MG63 (cell line): ENCODE measurements at regions not wholly inside any gene's neighbourhood (a gene's known extent, or its start where the extent isn't known, plus 50 kb on each side); places are given as distances from the start of the nearest gene placed in this dataset.

Experiments
- DNase-seq: peaks from one replicate; pipeline ENCODE4 v3.0.0-alpha.2; 2020
- H3K27me3 ChIP-seq: fragments of 250-450 bp; sonication (Bioruptor Pico); 2 replicates; pipeline ENCODE4 v1.5.1; 2020; ENCODE audit warnings: mild to moderate bottlenecking, moderate library complexity
- H3K36me3 ChIP-seq: fragments of 250-450 bp; sonication (Bioruptor Pico); 2 replicates; pipeline ENCODE4 v1.5.1; 2020; ENCODE audit warnings: mild to moderate bottlenecking, moderate library complexity
- H3K4me3 ChIP-seq: fragments of 250-450 bp; sonication (Bioruptor Pico); 2 replicates; pipeline ENCODE4 v1.5.1; 2020; ENCODE audit warnings: mild to moderate bottlenecking, moderate library complexity
- H3K9me3 ChIP-seq: fragments of 250-450 bp; sonication (Bioruptor Pico); 2 replicates; pipeline ENCODE4 v1.5.1; 2020; ENCODE audit warnings: mild to moderate bottlenecking, moderate library complexity

DNA sequence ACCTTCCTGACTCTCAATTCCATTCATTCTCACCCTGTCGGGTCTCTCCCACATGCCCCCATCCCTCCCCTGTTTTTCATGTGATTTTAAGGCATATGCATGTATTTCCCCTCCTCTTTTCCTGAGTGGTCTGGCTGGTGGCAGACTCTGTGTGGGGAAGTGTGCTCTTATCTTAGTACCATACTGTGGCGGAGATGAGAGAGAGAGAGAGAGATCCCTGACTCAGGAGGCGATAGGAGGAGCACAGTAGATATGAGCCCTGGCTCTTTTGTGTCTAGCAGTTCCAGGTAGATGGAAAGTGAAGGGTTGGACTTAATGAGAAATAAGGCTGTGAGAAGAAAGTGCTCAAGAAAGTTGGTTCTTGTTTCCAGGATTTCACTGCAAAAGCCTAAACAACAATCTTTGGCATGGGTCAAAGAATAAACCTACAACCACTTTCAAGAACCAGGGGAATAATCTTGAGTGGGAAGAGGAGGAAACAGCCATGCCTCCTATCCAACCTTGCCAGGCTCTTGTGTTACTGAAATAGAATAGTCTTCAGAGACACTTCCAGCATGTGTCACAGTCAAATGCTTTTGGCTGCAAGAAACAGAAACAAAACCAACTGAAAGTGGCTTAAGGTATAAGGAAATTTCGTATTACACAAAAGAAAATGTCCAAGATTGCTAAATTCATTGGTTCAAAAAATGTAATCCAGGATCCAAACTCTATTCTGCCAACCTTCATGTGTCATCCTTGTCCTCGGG, 123.8 kb upstream of the MYLIP start:
- Histone ChIP-seq H3K4me3 (no peak overlapping the region), H3K36me3 (no peaks in the 10 kb centered on the region), H3K9me3 (no peaks in the 10 kb centered on the region), H3K27me3 (no peaks in the 10 kb centered on the region)
- no peak for DNase-seq

DNA sequence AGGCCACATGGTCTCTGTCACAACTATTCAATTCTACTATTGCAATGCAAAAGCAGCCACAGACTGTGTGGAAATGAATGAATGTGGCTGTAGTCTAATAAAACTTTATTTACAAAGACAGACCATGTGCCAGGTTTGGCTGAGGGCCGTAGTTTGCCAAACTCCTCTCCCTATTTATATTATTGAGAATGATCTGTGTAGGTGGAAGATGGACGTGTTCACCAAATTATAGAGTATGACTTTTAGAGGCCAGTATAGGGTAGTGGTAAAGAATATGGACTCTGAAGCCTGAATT, 125.7 kb upstream of the MYLIP start:
- no peaks in the 10 kb centered on the region for H3K27me3 ChIP-seq
- H3K4me3 ChIP-seq: no peak overlapping the region
- DNase-seq: no peak
- no peaks in the 10 kb centered on the region for H3K9me3 ChIP-seq
- no peaks in the 10 kb centered on the region for H3K36me3 ChIP-seq

DNA sequence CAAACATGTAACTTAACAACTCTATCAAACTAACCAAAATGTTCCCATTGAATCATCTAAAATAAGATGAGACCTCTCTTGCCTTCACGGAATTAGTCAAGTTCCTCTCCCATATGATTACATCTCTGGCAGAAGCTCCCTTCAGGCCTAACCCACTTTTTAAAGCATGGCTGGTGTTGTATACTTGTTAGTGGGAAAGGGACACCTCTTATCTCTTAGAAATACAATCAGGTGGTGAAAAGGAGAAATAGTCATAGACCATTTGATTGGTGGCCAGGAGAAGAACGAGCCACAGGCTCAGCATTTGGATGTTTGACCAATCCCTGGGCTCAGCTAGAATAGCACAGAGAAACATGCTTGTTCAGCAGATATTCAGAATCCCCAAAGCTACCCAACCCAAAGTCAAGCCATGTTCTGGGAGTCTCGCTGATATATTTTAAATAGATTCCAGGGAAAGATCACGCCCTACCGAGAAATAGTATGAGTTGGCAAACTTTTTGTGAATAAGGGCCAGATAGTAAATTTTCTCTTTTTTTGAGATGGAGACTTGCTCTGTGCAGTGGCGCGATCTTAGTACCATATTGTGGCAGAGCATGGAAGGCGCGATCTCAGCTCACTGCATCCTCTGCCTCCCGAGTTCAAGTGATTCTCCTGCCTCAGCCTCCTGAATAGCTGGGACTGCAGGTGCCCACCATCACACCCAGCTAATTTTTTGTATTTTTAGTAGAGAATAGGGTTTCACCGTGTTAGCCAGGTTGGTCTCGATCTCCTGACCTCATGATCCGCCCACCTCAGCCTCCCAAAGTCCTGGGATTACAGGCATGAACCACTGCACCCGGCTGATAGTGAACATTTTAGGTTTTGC, 126.3 kb upstream of the MYLIP start:
- Histone ChIP-seq H3K27me3 (no peaks in the 10 kb centered on the region), H3K36me3 (no peaks in the 10 kb centered on the region), H3K4me3 (no peak overlapping the region), H3K9me3 (no peaks in the 10 kb centered on the region)
- no peak for DNase-seq

DNA sequence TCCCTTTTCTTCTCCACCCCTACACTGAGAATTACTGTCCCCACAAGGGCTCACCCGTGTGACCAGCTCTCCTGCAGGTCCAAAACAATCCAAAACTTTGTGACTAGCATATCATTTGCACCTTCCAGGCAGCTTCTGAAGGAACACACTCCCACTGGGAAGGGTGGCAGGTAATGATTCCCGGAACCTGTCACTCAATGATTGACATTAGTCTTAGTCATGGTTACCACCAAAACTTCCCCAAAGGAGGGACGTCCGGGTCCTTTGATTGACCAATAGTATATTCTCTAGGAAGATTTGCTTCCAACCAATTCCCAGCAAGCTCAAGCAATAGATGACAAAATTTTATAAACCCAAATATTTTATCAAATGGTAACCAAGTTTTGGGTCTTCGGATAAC, 127.7 kb upstream of the MYLIP start:
- no peaks in the 10 kb centered on the region for H3K9me3 ChIP-seq
- no peak for DNase-seq
- no peaks in the 10 kb centered on the region for H3K27me3 ChIP-seq
- no peaks in the 10 kb centered on the region for H3K36me3 ChIP-seq
- H3K4me3 ChIP-seq: no peak overlapping the region

DNA sequence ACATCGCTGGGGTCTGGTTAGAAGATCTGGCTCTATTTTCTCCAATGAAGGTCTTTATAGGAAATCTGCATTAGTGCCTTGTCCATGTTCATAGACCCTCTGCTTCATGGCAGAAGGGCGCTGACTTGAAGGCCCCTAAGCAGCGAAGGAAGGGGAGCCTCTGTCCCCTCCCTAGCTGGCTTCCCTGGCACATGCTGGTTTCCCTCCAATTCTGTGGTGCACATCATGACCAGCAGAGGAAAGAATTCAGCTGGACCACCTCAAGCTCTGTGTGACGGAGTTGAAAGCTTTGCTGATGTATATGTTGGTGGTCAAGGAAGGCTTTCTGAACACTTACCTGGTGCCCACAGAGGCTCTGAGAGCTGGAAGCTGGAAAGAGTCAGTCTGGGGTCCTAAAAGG, 129.7 kb upstream of the MYLIP start:
- Histone ChIP-seq H3K9me3 (no peaks in the 10 kb centered on the region), H3K36me3 (no peaks in the 10 kb centered on the region), H3K27me3 (no peaks in the 10 kb centered on the region), H3K4me3 (no peak overlapping the region)
- DNase-seq: no peak

DNA sequence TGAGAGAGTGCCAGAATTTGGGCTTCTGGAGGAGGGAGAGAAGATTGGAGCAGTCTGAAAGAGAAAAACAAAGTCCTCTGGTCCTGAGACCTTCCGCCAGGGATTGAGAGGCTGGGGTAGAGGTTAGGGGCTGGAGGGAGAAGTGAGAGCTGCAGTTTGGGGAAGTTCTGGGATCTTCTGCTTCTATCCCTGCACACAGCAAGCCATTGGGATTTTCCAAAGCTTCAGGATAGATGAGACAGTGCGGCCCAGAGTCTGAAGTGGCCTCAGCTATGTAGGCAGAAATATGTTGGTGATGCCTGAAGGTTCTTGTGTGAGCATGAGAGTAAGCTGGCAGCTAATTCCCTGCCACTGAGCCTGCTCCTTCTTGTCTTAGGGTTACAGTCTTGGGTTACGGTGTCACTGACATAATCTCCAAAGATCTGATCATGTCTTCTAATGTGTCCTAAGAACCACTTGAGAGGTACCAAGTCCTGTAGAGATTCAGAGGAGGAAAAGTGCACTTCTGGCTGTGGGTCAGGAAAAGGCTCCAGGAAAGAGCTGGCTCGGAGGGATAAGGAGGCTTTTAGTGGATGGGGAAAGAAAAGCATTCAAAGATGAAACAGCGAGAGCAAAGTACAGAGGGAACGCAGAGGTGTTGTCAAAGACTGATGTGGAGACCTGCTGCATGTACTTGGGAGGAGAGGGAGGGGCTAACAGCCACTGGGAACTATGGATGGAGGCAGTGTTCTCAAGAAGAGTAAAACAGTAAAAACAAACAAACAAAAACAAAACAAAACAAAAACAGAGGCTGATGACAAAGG, 131.1 kb upstream of the MYLIP start:
- Histone ChIP-seq H3K4me3 (no peak overlapping the region), H3K9me3 (no peaks in the 10 kb centered on the region), H3K27me3 (no peaks in the 10 kb centered on the region), H3K36me3 (no peaks in the 10 kb centered on the region)
- DNase-seq: no peak

DNA sequence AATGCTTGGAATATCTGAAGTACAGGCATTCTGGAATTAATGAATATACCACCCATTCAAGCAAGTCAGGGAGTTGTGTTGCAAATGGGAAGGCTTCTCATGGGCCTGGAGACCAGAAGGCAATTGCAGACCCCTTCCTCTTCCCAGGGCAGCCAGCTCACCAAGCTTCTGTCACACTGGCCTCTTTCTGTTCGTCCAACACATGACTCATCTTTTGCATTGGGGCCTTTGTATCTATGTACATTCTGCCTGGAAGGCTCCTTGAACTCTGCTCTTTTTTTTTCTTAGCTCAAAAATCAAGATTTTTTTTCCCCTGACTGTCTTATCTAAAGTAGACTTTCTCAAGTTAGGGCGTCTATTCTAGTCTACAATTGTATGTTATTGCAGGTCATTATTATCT, 132.9 kb upstream of the MYLIP start:
- H3K9me3 ChIP-seq: no peaks in the 10 kb centered on the region
- no peaks in the 10 kb centered on the region for H3K27me3 ChIP-seq
- H3K36me3 ChIP-seq: no peaks in the 10 kb centered on the region
- H3K4me3 ChIP-seq: no peak overlapping the region
- no peak for DNase-seq

DNA sequence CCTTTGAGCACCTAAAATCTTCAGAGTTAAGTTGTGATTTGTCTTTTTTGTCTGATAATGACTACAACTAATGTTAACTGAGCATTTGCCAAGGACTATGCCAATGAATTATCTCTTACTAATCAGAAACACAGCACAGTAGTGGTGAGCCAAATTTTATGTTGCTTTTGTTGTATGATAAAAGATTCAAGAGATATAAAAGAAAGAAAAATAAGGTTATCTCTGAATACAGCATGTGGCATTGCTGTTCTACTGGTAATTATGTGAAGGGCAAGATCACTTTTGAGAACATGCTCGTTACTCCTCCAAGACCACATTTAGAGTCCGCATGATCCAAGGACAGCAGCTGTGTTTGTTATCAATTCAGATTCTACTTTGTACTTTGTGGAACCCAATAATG, 133.4 kb upstream of the MYLIP start:
- Histone ChIP-seq H3K9me3 (no peaks in the 10 kb centered on the region), H3K27me3 (no peaks in the 10 kb centered on the region), H3K4me3 (no peak overlapping the region), H3K36me3 (no peaks in the 10 kb centered on the region)
- DNase-seq: no peak

DNA sequence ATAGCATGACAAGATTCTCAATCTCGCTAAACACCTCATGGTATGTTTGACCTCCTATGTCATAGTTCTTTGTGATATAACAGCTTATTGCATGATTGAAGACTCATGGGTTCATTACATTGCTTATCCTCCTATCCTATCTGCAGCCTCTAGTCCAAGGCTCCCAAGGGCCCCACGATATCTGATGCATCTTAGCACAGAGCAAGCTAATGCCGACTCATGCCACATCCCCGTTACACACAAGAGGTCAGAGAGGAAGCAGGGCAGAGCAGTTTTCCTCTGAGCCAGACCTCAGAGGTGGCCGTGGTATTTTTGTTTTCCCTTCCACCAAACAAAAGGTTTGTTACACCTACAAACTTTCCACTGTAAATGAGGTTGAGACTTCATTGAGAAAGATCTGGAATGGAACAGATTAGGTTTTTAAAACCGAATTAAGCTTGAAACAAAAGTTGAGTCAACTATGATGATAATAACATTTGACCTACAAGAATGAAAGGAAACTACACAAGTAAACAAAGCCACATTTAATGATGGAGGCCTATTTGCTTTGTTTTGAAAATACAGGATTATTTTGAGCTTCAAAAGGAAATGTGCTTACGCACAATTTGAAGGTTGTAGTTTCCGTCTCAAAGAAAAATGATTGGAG, 133.9 kb upstream of the MYLIP start:
- H3K4me3 ChIP-seq: no peak overlapping the region
- H3K36me3 ChIP-seq: no peaks in the 10 kb centered on the region
- DNase-seq: no peak
- H3K9me3 ChIP-seq: no peaks in the 10 kb centered on the region
- no peaks in the 10 kb centered on the region for H3K27me3 ChIP-seq

DNA sequence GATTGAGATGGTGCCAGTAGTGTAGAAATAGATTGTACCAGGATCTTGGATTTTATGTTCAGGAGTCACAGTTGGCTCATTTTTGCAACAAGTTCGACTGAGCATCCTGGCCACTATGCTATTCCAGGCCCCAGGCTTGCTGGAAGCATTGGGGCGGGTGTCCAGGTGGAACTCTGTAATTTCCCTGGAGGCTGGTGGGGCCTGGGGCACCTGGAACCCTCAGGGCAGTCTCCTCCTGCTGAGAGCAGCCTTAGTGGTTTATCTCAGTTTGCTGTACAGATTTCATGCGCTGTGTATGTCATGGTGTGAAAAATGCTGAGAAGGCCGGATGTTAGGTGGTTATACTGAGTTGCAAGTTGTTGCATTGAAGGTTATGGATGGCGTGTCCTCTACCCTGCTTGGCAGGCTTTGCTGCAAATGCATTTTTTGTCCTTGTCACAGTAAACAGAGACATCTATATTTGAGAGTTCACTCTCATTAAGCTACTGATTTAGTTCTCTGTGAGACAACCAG, 135.1 kb upstream of the MYLIP start:
- Histone ChIP-seq H3K4me3 (no peak overlapping the region), H3K36me3 (no peaks in the 10 kb centered on the region), H3K9me3 (no peaks in the 10 kb centered on the region), H3K27me3 (no peaks in the 10 kb centered on the region)
- no peak for DNase-seq

DNA sequence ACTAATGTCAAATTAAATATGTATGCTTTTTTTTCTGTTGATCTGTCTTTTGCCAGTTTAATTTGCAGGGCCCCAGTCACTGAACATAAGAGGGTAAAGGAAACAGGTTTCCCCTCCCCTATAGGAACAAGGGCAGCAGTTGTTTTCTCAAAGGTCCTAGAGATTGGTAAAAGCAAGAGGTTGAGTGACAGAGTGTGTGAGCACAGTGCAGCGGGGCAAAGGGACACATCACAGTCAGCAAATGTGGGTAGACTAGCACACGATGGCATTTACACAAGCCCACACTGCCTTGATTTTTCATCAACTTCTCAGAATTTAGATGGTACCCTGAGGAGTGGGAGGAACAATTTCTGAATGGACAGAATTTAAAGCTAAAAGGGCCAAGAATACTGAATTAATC, 138.7 kb upstream of the MYLIP start:
- DNase-seq: no peak
- no peak overlapping the region for H3K4me3 ChIP-seq
- no peaks in the 10 kb centered on the region for H3K9me3 ChIP-seq

DNA sequence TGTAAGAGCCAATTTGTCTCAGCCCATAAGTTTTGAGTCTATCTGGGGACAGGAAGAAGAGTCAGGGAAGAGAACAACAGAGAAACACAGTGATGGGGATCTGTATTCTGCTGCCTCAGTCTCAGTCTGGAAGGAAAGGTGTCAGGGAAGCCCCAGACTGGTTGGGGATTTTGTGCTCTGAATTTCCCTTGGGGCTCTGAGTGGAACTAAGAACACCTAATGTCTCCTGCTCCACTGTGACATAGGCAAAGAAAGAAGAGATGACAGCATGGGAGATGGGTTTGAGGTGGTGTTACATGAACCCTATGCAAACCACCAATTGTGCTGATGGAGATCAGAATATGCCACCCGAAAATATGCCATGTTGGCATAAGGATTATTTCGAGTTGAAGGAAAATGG, 139.5 kb upstream of the MYLIP start:
- H3K4me3 ChIP-seq: no peak overlapping the region
- DNase-seq: no peak
- no peaks in the 10 kb centered on the region for H3K9me3 ChIP-seq
- H3K27me3 ChIP-seq: no peaks in the 10 kb centered on the region
- H3K36me3 ChIP-seq: no peaks in the 10 kb centered on the region

More for the DNA sequence above, 138.7 kb upstream of the MYLIP start:
- no peaks in the 10 kb centered on the region for H3K36me3 ChIP-seq
- H3K27me3 ChIP-seq: no peaks in the 10 kb centered on the region

DNA sequence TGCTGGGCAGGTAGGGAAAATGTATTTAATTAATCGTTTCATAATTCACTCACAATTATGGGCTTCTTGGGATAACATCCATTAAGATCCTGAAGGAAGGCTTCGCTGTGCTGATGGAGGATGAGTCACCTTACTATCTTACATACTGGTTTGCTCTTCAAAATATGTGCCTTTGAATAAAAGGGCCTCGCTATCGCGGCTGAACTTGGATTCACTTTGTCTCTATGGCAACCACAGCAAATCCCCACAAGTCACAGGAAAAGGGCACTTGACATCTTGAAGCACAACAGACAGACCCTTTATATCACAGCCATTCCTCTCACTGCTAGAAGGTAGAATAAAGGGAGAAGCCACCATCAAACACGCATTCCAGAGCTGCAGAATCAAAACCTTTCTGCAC, 141.3 kb upstream of the MYLIP start:
- DNase-seq: no peak
- H3K27me3 ChIP-seq: no peaks in the 10 kb centered on the region
- no peaks in the 10 kb centered on the region for H3K36me3 ChIP-seq
- no peak overlapping the region for H3K4me3 ChIP-seq
- H3K9me3 ChIP-seq: no peaks in the 10 kb centered on the region

DNA sequence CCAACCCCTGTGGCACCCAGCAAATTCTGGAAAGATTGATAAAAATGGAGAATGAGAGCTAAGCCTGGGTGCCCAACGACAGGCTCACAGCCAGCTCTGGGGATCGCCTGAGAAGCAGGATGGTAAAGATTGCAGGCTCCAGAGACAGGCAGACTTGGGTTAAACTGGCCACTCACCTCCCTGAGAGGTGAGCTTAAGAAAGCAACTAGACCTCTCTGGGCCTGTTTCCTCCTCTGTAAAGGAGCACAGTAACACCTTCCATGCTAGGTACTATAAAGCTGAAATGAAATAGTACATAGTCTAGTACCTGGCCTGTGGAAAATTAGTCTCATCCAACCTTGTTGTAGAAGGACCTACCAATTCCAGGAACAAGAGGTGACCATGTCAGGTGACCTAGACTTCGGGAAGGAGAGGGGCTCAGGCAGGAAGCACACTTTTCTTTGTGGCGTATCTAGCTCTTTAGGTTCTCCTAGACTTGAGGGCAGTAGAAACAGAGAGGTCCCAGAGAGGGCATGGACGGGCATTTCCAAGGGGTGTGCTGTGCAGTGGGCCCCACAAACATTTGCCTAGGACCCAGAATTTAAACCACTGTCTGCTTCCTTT, 142.8 kb upstream of the MYLIP start:
- no peaks in the 10 kb centered on the region for H3K27me3 ChIP-seq
- H3K4me3 ChIP-seq: no peak overlapping the region
- no peak for DNase-seq
- no peaks in the 10 kb centered on the region for H3K36me3 ChIP-seq
- H3K9me3 ChIP-seq: no peaks in the 10 kb centered on the region

DNA sequence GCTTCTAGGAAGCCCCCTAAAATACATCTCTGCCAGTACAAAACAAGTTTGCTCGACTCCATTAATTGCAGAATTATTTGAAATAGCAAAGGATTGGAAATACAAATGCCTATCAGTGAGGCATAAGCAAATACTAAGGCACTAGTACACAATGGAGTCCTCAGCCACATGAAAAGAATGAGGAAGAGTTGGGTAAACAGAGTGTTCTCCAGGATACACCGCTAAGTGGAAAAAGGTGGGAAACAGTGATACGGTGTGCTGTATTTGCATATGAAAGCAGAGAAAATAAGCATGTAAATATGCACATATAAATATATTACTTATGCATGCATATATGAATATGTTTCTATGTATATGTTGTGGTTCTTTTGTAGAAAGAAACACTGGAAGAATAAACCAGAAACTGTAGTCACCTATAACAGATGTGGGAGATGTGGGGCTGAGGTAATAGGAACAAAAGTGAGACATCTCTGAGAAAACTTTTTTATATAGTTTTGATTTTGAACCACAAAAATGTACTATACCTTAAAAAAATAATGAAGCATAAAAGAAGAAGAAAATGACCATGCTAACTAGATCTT, 143.4 kb upstream of the MYLIP start:
- H3K4me3 ChIP-seq: no peak overlapping the region
- H3K9me3 ChIP-seq: no peaks in the 10 kb centered on the region
- no peaks in the 10 kb centered on the region for H3K36me3 ChIP-seq
- DNase-seq: no peak
- no peaks in the 10 kb centered on the region for H3K27me3 ChIP-seq

DNA sequence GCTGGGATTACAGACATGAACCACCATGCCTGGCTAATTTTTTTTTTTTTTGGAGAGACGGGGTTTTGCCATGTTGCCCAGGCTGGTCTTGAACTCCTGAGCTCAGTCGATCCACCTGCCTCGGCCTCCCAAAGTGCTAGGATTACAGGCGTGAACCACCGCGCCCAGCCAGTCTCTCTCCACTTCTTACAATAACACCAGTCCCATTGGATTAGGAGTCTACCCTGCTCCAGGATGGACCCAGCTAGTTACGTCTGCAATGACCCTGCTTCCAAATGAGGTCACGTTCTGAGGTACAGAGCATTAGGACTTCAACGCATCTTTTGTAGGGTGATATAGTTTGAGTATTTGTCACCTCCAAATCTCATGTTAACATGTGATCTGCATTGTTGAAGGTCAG, 146.9 kb upstream of the MYLIP start:
- H3K36me3 ChIP-seq: no peaks in the 10 kb centered on the region
- H3K4me3 ChIP-seq: no peak overlapping the region
- no peaks in the 10 kb centered on the region for H3K27me3 ChIP-seq
- no peak for DNase-seq
- no peaks in the 10 kb centered on the region for H3K9me3 ChIP-seq
